HL-60 (cell line): ENCODE measurements at regions not wholly inside any gene's neighbourhood (a gene's known extent, or its start where the extent isn't known, plus 50 kb on each side); places are given as distances from the start of the nearest gene placed in this dataset.

ENCODE experiments used
- DNase-seq, 2 experiments: peaks; one replicate each; pipeline ENCODE4 v3.0.0-alpha.2; 2010 to 2020; ENCODE audit warnings: low read depth in 1 of 2, low spot score in 1 of 2
- H3K27ac ChIP-seq: fragments of 250-450 bp; sonication (Bioruptor Pico); replicated peaks from 2 replicates; pipeline ENCODE4 v1.5.1; 2020; ENCODE audit warnings: mild to moderate bottlenecking, moderate library complexity
- H3K27me3 ChIP-seq: fragments of 250-450 bp; sonication (Bioruptor Pico); 2 replicates; pipeline ENCODE4 v1.5.1; 2021; ENCODE audit warnings: mild to moderate bottlenecking, moderate library complexity; ENCODE audit not compliant: insufficient read depth, poor library complexity, severe bottlenecking
- H3K4me3 ChIP-seq: replicated peaks from 2 replicates; pipeline ENCODE4 v1.5.1; 2011; ENCODE audit warnings: mild to moderate bottlenecking, control low read depth, low read length; ENCODE audit not compliant: insufficient read depth
- CTCF ChIP-seq: IDR thresholded peaks from one replicate; pipeline ENCODE4 v1.5.1; 2011; ENCODE audit warnings: low read length, control low read depth, inconsistent platforms; ENCODE audit not compliant: insufficient read depth
- GABPA ChIP-seq: IDR thresholded peaks from 2 replicates; pipeline ENCODE4 v1.6.1; 2012; ENCODE audit warnings: low read depth
- POLR2AphosphoS5 ChIP-seq: IDR thresholded peaks from 2 replicates; pipeline ENCODE4 v1.6.1; 2012; ENCODE audit warnings: low read depth
- REST ChIP-seq: IDR thresholded peaks from 2 replicates; pipeline ENCODE4 v1.6.1; 2012; ENCODE audit warnings: low read depth; ENCODE audit not compliant: insufficient replicate concordance
- SPI1 ChIP-seq: IDR thresholded peaks from 2 replicates; pipeline ENCODE4 v1.6.1; 2012; ENCODE audit warnings: low read depth, mild to moderate bottlenecking, borderline replicate concordance

DNA sequence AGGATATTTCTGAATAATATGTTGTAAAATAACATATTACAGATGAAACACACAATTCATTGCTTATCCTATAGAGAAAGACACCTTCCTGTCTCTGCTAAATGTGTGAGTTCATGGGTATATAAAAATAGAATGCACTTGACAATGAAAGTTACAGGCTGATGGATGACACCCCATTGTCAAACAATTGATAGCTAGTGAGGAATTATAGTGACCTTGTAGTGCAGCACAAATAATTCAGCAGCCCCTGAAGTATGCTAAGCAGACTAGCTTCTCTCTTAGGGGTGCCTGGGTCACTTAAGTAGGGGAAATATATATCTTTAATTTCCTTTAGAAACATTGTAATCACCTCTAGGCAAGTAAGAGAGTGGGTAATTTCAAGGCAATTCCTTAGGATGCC lies 826.2 kb downstream of the CDH8 start:
- Histone ChIP-seq H3K27me3 (no peaks in the 10 kb centered on the region), H3K4me3 (no peak overlapping the region), H3K27ac (no peak overlapping the region)
- no peak for DNase-seq
- no peak for TF ChIP-seq CTCF
- no peak for TF ChIP-seq REST
- TF ChIP-seq GABPA, result no peak
- TF ChIP-seq SPI1, result no peak
- no peak for TF ChIP-seq POLR2AphosphoS5

- Histone ChIP-seq H3K4me3 (no peak overlapping the region), H3K27me3 (no peaks in the 10 kb centered on the region), H3K27ac (no peak overlapping the region)
- DNase-seq, result no peak
- TF ChIP-seq POLR2AphosphoS5, result no peak
- no peak for TF ChIP-seq REST
- no peak for TF ChIP-seq SPI1
- TF ChIP-seq CTCF, result no peak
- no peak for TF ChIP-seq GABPA
Measured at GRCh38 chr16:61195006-61195405, 841.2 kb downstream of the CDH8 start.

DNA sequence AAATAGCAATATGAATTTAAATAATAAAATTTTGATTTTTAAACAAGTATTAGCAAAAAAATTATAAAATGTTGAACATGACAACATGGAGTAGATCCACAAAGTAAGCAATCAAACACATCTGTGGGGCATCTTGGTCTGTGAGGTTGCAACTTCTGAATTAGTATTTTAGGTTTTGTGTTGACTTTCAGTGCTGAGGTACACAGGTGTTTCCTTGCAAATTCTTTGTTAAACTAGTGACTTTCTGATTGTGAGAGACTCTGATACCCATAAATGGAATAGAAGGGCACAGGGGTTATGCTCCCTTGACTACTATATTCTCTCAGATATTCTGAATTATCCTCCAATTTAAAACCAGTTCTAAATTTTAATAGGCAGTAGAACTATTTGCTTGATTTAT lies 841.7 kb downstream of the CDH8 start:
- Histone ChIP-seq H3K27ac (no peak overlapping the region), H3K27me3 (no peaks in the 10 kb centered on the region), H3K4me3 (no peak overlapping the region)
- TF ChIP-seq GABPA, result no peak
- TF ChIP-seq POLR2AphosphoS5, result no peak
- TF ChIP-seq SPI1, result no peak
- no peak for TF ChIP-seq CTCF
- TF ChIP-seq REST, result no peak
- no peak for DNase-seq
